Left renal pelvis (tissue), 4 donors: ENCODE measurements at regions not wholly inside any gene's neighbourhood (a gene's known extent, or its start where the extent isn't known, plus 50 kb on each side); places are given as distances from the start of the nearest gene placed in this dataset.

Source experiments
- DNase-seq, 4 donors: peaks; one replicate each; pipeline ENCODE4 v3.0.0-alpha.2; 2013; ENCODE audit warnings: low read depth in 4 of 4, low spot score in 3 of 4

GRCh38 chr4:34091451-34091850, 2152.9 kb downstream of the ARAP2 start:
- no peak for DNase-seq

- DNase-seq, result no peak
These were observed 2150.2 kb downstream of the ARAP2 start for GRCh38 chr4:34094114-34094513.

GRCh38 chr4:34105311-34105710, 2139.0 kb downstream of the ARAP2 start:
- DNase-seq, result no peak

DNA sequence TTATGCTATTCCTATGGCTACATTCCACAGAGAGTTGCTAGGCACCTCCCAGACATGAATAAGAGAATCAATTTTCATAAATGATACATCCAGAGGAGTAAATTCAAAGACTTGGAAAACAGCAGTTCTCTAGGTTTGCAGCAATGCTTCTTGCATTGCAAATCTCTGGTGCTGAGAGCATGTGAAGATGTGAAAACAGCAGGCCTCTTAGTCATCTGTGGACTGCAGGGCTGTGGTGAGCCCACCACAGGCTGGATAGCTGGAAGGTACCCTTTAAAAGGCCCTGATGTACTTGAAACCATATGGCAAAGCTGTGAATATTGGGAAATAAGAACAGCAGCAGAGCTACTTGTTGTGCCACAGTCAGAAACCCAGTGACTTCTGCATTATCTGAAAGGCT, 2135.9 kb downstream of the ARAP2 start:
- no peak for DNase-seq

DNA sequence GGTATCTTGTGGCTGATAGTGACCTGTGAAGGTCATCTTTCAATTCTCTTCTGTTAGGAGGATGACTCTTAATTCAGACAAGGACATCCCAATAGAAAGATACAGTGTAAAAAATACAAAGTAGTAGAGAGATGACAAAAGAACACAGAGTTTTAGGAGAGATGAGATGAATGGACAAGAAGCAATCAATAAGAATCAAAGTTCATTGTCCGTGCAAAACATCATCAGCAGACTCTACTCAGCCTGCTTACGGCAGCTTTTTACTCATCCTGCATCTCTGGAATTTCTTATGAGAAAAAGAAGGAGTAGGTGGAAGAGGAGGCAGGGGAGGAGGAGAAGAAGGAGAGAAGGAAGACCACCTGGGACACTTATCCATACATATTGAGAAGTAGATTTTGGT, 2131.7 kb downstream of the ARAP2 start:
- no peak for DNase-seq

GRCh38 chr4:34138385-34138784, 2105.9 kb downstream of the ARAP2 start:
- no peak for DNase-seq

DNA sequence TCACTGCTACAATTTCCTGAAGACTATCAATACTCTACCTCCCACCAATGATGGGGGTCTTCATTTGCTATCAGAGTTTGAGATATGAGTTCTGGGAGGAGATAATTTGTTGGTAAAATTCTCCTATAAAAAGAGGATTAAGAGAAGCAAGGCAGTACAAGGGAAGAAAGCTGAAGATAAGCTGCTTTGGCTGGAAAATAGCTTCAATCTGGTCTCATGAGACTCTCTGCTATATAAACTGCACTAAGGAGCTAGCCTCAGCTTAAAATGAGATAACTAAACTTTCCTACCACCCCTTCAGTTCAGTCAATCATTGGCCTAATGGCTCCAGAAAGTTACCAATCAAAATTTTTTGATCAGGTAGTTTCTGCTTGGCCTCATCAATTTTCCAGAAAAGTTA, 2105.0 kb downstream of the ARAP2 start:
- DNase-seq, result no peak

- no peak for DNase-seq
These were observed 2095.9 kb downstream of the ARAP2 start for GRCh38 chr4:34148322-34148908.

DNA sequence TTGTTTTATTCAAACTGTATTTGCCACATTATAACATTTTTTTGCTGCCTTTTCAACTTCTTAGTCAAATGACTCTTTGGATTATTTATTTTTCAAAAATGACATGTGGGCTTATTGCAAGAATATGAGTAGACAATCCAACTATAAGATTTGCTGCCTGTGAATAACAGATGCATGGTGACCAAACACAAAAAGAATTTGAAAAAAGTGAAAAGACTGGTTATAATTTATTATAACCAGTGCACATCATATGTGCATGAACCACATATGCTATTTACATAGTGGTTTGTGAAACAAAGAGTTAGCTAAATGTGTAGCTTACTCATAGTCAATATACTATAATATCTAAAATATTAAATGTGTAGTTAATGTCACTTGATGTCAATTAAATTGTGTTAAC, 2086.8 kb downstream of the ARAP2 start:
- no peak for DNase-seq

DNA sequence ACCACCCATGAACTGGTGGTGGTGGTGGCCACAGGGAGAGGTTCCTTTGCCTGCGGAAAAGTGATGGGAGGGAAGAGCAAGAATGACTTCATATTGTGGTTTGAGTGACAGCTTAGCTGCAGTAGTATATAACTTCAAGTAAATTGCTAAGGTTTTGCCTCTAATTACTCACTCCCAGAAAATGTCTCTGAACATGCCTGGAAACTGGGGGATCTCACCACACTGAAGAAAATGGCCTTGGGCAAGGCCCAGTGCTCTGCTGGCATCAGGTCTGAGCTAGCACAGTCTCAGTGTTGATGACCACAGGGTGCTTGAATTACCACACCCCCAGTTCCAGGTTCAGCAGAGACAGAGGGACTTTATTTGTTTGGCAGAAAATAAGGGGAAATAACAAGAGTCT, 2085.4 kb downstream of the ARAP2 start:
- no peak for DNase-seq

- DNase-seq, result no peak
These were observed 2073.4 kb downstream of the ARAP2 start for GRCh38 chr4:34170946-34171345.

DNA sequence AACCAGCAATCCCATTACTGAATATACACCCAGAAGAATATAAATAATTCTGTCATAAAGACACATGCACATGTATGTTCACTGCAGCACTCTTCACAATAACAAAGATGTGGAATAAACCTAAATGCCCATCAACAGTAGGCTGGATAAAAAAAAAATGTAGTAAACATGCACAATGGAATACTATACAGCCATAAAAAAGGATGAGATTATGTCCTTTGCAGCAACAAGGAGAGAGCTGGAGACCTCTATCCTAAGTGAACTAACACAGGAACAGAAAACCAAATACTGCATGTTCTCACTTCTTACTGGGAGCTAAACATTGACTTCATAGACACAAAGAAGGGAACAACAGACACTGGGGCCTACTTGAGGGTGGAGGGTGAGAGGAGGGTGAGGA, 2067.7 kb downstream of the ARAP2 start:
- no peak for DNase-seq

DNA sequence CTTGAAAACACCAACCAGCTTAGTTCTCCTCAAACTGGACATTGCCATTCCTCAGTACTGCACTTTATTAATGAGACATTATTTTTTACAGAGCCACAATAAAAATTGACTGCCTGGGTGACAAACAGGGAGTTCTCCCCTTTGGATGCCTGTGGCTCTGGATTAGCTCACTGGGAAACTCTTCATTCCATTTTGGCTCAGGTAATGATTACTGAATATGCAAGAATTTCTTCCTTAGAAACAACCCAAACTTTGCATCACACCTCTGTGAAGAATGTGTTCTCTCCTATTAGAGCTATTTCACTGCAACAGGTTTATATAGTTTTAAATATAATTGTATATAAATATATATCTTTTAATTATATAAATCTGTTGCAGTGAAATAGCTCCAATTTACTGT, 2065.8 kb downstream of the ARAP2 start:
- DNase-seq, result no peak

DNA sequence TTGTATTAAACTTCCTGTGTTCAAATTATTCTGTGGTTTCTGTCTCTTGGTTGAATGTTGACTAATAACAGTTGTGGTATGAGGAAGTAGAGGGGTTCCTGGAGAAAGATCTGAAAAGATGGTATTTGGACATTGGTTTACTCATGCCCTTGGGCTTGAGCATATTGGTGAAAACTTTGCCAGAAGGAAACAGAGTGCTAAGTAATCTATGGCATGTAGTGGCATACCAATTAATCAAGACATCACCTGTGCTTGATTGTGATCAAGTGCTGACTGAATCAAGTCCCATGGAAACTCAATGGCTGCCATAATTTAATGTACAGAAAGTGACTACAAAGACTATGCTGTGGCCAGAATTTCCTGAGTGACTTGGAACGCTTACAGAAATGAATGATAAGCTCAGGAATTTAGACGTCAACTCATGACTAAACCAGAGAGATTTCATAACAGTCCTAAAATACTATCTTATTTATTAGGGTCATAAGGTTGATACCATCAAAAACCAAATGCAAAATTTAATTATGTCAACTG, 2062.9 kb downstream of the ARAP2 start:
- no peak for DNase-seq

GRCh38 chr4:34181891-34182290, 2062.4 kb downstream of the ARAP2 start:
- no peak for DNase-seq

DNA sequence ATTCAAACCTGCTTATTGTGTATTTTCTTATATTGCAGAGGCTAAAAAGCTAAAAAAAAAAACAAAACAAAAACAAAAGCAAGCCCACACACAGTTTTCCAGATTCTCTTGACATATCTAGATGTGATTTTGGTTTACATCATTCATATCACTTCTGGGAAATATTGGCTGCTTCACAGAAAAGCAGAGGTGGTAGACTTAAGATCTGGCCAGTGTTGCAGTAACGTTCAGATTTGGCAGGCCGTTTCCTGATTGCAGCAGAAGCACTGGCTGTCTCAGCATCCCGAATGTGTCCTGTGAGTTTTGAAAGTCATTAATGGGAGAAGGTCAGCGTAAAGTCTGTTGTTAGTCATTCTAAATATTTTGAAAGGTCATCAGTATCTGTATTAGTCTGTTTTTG, 2062.0 kb downstream of the ARAP2 start:
- no peak for DNase-seq

DNA sequence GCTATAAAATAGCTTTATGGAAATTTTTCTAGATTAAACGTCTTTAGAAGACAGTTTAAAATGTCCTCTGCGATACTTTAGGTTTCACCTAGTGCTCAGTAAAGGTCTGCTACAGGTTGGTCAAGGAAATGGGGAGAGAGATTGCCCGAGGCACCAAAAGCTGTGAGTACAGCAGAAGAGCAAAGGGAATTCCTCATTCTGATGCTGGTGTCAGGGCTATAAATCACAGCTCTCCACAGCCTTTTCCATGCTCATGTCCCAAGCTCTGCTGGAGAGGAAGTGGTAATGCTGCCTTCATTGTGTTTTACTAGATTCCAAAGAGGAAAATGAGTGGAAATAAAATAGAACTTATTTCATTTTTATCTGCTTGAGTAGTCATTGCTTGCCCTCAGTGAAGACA, 2060.4 kb downstream of the ARAP2 start:
- DNase-seq, result no peak

DNA sequence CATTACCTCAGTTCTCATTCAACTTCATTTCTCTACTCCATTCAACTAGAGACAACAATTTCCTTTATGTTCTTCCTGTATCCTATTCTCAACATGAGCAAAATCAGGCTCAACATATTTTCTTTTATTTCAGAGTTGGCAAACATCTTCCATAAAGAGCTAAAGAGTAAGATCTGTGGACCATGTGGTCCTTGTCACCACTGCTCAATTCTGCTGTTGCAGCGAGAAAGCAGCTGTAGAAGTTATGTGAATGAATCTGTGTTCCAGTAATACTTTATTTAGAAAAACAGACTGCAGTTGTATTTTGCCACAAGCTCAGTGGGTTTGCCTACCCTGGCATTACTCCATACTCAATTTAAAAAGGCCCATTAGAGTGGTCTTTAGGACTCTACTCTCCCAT, 2057.3 kb downstream of the ARAP2 start:
- no peak for DNase-seq

DNA sequence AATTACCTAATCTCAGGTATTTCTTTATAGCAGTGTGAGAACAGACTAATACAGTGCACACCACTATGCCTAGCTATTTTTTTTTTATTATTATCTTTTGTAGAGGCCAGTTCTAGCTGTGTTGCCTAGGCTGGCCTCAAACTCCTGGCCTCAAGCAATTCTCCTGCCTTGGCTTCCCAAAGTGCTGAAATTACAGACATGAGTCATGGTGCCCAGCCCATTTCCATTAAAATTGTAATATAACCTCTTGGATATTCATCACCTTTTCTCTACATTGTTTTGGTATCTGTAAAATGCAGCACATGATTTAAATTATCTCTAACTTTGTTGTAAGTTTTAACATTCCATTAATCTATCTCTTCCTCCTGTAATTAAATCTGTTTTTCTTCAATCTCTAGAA, 2052.9 kb downstream of the ARAP2 start:
- DNase-seq, result no peak

DNA sequence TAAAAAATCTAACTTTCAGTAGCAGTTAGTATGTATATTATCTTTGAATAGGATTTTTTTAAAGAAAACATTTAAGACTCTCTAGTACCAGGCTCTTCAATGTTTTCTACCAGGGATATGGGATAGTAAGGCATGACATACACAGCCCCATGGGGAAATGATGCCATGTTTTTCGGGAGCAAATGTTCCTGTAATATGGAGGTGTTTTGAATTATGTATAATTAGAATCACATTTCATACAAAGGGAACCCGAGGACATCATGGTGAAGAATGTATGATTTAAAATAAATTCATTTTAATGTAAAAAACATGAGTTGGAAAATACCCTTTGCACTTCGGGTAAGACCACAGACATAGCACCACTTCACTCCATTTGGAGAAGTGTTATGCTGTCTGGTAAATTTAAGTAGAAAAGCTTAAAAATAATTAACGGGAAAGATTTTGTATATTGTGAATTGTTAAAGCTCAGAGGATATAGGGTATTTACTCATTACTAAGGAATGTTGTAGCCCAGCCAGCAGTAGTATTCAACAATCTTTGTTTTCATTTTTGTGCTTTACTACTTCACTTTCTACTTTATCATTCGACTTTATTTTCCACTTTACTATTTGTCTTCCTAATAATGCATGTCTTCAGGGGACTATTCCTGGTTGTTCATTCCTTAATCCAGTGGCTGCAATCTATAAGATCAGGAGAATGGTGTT, 2050.7 kb downstream of the ARAP2 start:
- no peak for DNase-seq

GRCh38 chr4:34194585-34194984, 2049.7 kb downstream of the ARAP2 start:
- no peak for DNase-seq

DNA sequence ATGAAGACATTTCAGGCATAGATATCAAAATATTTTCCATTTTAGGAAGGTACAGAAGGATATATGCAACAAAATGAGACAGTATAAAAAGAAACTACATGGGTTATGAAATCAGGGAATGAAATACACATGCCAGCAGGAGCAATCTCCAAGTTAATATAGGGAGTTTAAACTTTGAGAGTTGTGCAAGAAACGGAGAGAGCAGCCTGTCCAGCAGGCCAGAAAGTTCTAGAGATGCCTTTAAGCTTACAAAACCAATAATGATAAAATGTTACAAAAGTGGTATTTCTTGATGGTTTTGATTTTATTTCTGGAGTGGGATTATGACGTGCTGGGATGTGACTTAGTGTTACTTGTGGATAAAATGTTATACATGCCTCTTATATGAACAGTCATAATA, 2047.9 kb downstream of the ARAP2 start:
- DNase-seq, result no peak

DNA sequence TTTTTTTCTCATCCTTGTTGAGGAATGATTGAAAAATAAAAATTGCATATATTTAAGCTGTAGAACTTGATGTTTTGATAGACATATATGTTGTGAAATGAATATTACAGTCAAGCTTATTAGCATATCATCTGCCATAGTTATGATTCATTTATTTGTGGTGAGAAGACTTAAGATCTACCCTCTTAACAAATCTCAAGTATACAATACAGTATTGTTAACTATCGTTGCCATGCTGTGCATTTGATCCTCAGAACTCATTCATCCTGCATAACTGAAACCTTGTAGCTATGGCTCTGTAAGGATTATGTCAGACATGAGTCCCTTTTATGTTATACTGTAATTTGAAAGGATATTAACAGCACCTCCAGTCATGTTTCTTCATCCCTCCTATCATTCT, 2045.3 kb downstream of the ARAP2 start:
- DNase-seq, result no peak
